ENCODE measurements at regions not wholly inside any gene's neighbourhood (a gene's known extent, or its start where the extent isn't known, plus 50 kb on each side); places are given as distances from the start of the nearest gene placed in this dataset.

- H3K9me2 ChIP-seq (ENCODE audit: insufficient read depth) = no peaks in the 10 kb centered on the region; the same call in 1 of the 2 replicates
- H3K36me3 Mint-ChIP-seq (ENCODE audit: low read depth) = no peaks in the 10 kb centered on the region
- DNase-seq (ENCODE audit: low spot score) = no peak
Observed at GRCh38 chr13:89169951-89170350, 1498.8 kb downstream of the SLITRK5 start.

More at GRCh38 chr13:89169951-89170350, 1498.8 kb downstream of the SLITRK5 start:
- Histone ChIP-seq H3K36me3 (ENCODE audit: insufficient read depth) (no peaks in the 10 kb centered on the region), H2AFZ (no peak overlapping the region), H4K20me1 (replicated peaks; ENCODE audit: insufficient read depth) (no peaks in the 10 kb centered on the region), H3K4me3 (no peak overlapping the region), H3K79me2 (replicated peaks; ENCODE audit: insufficient read depth) (no peaks in the 10 kb centered on the region), H3K27me3 (ENCODE audit: insufficient read depth) (no peaks in the 10 kb centered on the region), H3K4me1 (ENCODE audit: insufficient read depth) (no peaks in the 10 kb centered on the region), H3F3A (replicated peaks; ENCODE audit: low read depth) (no peaks in the 10 kb centered on the region), H3K27ac (ENCODE audit: low read depth) (no peak overlapping the region), H3K4me2 (no peak overlapping the region)
- no peak for ATAC-seq
- H3K27ac Mint-ChIP-seq = no peak overlapping the region
- TF ChIP-seq CTCF (conservative IDR thresholded peaks at IDR 0.05; ENCODE audit: low read depth in 2 of 2) (no peak), ETS1 (IDR thresholded peaks at IDR 0.05) (no peak), REST (IDR thresholded peaks at IDR 0.05; ENCODE audit: unreplicated experiment) (no peak), STAT1 (IDR thresholded peaks at IDR 0.05; ENCODE audit: unreplicated experiment) (no peak), POLR2AphosphoS5 (IDR thresholded peaks at IDR 0.05; ENCODE audit: low read depth) (no peak)
- H3K27me3 Mint-ChIP-seq (ENCODE audit: insufficient read depth, low read depth, poor library complexity) = no peaks in the 10 kb centered on the region
- H3K9me3 Mint-ChIP-seq = no peaks in the 10 kb centered on the region
- H3K4me3 Mint-ChIP-seq = no peak overlapping the region
- H3K4me1 Mint-ChIP-seq = no peaks in the 10 kb centered on the region

Measured in GM23338 (cell line).